Cardiac muscle cell (in vitro differentiated cells and primary cell): ENCODE measurements at regions not wholly inside any gene's neighbourhood (a gene's known extent, or its start where the extent isn't known, plus 50 kb on each side); places are given as distances from the start of the nearest gene placed in this dataset.
A peak's percentile ranks its signal among the peaks of the same experiment; 100 is the strongest.

Experiments
- DNase-seq, 2 donors: peaks; one replicate each; pipeline versions ENCODE4 v3.0.0 to v3.0.0-alpha.2; 2010 to 2017; ENCODE audit warnings: low read depth in 1 of 2, low spot score in 1 of 2
- H3K27ac ChIP-seq: fragments of 200-600 bp; sonication (generic); 2 replicates; pipeline ENCODE4 v1.5.1; 2016
- H3K27me3 ChIP-seq: fragments of 200-600 bp; sonication (generic); 2 replicates; pipeline ENCODE4 v1.6.0; 2016; ENCODE audit warnings: control low read depth
- H3K36me3 ChIP-seq: fragments of 200-600 bp; sonication (generic); 2 replicates; pipeline ENCODE4 v1.5.1; 2016; ENCODE audit warnings: control low read depth
- H3K4me1 ChIP-seq: fragments of 200-600 bp; sonication (generic); 2 replicates; pipeline ENCODE4 v1.8.1; 2017; ENCODE audit warnings: low read depth, mild to moderate bottlenecking, mixed run types
- H3K4me3 ChIP-seq: fragments of 200-600 bp; sonication (generic); 2 replicates; pipeline ENCODE4 v1.5.1; 2016; ENCODE audit warnings: mild to moderate bottlenecking
- H3K9me3 ChIP-seq: fragments of 200-600 bp; sonication (generic); 2 replicates; pipeline ENCODE4 v1.5.1; 2017; ENCODE audit warnings: low read depth, mild to moderate bottlenecking, control low read depth
- TF ChIP-seq, protein P1 (sequence below): IDR thresholded peaks from 2 replicates; pipeline ENCODE4 v1.5.1; 2012; ENCODE audit warnings: low read depth, mild to moderate bottlenecking, low read length

DNA sequence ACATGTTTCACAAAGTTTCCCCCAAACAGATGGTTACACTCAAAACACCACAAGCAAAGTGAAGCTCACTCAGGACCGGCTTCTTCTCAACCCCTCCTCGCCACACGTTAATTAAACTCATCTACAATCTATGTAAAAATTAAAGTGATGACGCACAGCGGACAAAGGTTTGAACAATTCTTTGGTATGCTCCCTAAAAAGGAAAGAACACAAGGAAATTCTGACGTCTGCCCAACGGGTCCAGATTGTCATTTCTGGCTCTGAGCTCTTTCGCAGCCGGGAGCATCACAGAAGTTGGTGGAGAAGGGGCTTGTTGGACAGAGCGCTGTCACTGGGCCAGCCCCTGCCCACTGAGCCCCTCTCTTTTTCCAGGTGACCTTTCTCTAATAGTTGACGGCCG, 173.7 kb upstream of the CHRNA7 start:
- Histone ChIP-seq H3K4me1 (no peaks in the 10 kb centered on the region), H3K27me3 (no peaks in the 10 kb centered on the region), H3K9me3 (no peaks in the 10 kb centered on the region), H3K4me3 (no peak overlapping the region), H3K36me3 (no peaks in the 10 kb centered on the region), H3K27ac (no peak overlapping the region)
- no peak for DNase-seq
- TF ChIP-seq, protein P1, sequence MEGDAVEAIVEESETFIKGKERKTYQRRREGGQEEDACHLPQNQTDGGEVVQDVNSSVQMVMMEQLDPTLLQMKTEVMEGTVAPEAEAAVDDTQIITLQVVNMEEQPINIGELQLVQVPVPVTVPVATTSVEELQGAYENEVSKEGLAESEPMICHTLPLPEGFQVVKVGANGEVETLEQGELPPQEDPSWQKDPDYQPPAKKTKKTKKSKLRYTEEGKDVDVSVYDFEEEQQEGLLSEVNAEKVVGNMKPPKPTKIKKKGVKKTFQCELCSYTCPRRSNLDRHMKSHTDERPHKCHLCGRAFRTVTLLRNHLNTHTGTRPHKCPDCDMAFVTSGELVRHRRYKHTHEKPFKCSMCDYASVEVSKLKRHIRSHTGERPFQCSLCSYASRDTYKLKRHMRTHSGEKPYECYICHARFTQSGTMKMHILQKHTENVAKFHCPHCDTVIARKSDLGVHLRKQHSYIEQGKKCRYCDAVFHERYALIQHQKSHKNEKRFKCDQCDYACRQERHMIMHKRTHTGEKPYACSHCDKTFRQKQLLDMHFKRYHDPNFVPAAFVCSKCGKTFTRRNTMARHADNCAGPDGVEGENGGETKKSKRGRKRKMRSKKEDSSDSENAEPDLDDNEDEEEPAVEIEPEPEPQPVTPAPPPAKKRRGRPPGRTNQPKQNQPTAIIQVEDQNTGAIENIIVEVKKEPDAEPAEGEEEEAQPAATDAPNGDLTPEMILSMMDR = no peak

DNA sequence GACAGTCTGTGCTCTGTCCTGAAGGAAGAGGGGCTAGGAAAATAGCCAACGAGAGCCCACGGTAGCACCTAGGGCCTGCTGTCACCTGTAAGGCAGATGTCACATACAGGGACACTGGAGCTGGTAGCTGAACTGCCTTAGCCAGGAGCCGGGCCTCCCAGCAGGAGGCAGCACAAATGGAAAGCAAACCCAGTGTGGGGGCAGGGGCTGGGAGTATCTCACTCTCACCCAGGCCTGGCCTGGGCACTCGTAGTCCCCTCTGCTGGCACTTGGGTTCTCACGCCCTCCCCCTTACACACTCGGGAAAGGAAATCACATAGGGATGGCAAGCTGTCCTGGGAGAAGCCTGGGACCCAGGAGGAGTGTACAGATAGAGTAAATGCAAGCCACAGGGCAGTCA, 173.1 kb upstream of the CHRNA7 start:
- no peak for DNase-seq
- TF ChIP-seq, protein P1 = no peak
- Histone ChIP-seq H3K4me1 (no peaks in the 10 kb centered on the region), H3K27me3 (no peaks in the 10 kb centered on the region), H3K36me3 (no peaks in the 10 kb centered on the region), H3K4me3 (no peak overlapping the region), H3K27ac (no peak overlapping the region), H3K9me3 (no peaks in the 10 kb centered on the region)

DNA sequence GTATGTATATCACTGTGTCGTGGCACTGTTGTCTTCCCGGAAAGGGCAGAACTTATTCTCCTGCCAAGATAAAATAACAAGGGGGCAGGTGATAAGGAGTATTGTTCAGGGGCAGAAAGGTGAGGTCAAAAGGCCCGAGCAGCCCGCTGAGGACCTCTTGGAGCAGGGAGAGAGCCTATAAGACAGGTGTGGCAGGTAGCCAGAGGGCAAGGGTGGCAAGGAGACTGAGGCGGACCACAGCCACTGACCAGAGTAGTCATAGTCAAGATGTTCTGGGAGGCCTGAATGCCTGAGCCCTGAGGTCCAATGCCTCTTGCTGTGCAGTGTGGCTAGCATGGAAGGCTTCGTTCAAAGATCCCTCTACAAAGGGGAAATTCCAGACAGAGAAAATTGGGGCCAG, 172.3 kb upstream of the CHRNA7 start:
- no peaks in the 10 kb centered on the region for H3K9me3 ChIP-seq

DNA sequence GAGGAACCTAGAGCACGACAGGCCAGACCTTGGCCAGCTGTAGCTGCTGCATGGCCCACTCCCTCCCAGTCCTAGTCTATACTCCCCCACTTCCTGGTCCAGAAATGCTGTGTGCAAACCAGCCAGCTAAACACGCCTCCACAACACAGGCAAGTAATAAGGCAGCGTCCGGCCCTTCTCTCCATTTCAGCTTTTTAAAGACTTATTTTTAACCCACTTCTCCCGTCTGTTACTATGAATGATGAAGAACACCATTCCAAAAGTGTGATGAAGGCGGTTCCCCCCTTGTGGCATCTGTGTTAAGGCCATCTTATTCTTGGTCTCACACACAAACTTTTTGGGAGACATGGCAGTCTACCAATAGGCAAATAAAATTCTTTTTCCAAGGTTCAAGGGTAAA, 164.1 kb upstream of the CHRNA7 start:
- H3K36me3 ChIP-seq = no peaks in the 10 kb centered on the region

More for the DNA sequence above, 172.3 kb upstream of the CHRNA7 start:
- Histone ChIP-seq H3K27ac (no peak overlapping the region), H3K36me3 (no peaks in the 10 kb centered on the region), H3K4me1 (no peaks in the 10 kb centered on the region), H3K4me3 (no peak overlapping the region), H3K27me3 (no peaks in the 10 kb centered on the region)
- no peak for DNase-seq
- TF ChIP-seq, protein P1 = no peak

DNA sequence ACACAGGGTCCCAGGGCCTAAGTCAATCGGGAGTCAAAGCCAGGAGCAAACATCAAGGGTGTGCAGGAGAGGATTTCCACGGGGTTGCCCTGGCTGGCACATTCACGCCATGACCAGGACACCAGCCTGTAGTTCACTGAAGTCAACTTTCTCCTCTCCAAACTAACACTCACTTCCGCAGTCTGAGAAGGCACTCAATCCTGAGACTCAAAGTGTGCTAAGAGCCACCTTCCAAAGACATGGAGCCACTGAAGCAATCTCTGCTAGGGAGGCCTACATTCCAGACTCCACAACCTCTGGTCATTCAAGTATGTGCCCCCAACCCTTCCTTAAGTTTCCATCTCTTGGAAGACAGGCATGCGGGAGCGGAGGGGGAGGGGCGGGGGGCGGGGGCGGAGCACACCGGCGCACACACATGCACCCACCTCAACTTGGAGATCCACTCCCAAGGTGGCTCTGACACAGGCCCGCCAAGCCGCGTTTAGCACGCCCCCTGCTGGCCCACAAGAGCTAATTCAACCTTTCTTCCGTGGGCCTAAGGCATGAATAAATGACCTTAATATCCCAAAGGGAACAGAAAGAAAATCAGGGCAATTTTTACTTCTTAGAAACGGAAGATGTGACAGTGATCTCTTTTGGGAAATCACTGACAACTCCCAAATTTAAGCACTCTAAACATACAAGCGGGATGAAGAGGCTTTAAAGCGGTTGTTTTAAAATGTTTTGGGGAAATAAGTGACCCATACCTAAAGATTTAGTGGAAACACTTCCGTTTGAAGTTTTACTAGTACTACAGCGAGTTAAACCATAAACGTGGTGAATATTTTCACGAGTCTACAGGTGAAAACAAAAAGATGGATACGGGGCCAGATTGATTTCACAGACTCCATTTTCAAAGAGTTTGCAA, 162.5 kb upstream of the CHRNA7 start:
- Histone ChIP-seq H3K36me3 (no peaks in the 10 kb centered on the region), H3K4me1 (no peaks in the 10 kb centered on the region), H3K27me3 (peaks cover 18% of the 10 kb centered on the region), H3K27ac (no peak overlapping the region), H3K4me3 (no peak overlapping the region), H3K9me3 (no peaks in the 10 kb centered on the region)
- TF ChIP-seq, protein P1 = peak; percentile 75
- peak; percentile 65 to 69 for DNase-seq

More for the DNA sequence above, 164.1 kb upstream of the CHRNA7 start:
- no peak for DNase-seq
- Histone ChIP-seq H3K27me3 (peaks cover 18% of the 10 kb centered on the region), H3K27ac (no peak overlapping the region), H3K4me3 (no peak overlapping the region), H3K9me3 (no peaks in the 10 kb centered on the region), H3K4me1 (no peaks in the 10 kb centered on the region)
- TF ChIP-seq, protein P1 = no peak
